Liver (tissue), 8 donors: ENCODE measurements at regions not wholly inside any gene's neighbourhood (a gene's known extent, or its start where the extent isn't known, plus 50 kb on each side); places are given as distances from the start of the nearest gene placed in this dataset.
"Not testable (repeated sequence)": the region's sequence is repeated elsewhere in the genome, so short reads cannot be mapped to it uniquely, and the experiment has no call there.

Experiments used
- DNase-seq: peaks from one replicate; pipeline ENCODE4 v3.0.0-alpha.2; 2017; ENCODE audit warnings: low spot score
- H3K27ac ChIP-seq, 2 donors: one replicate each; pipeline ENCODE4 v1.7.0; 2013; ENCODE audit warnings: inconsistent platforms in 2 of 2, low read length in 2 of 2, control low read depth in 1 of 2, low read depth in 1 of 2, mild to moderate bottlenecking in 1 of 2
- H3K27me3 ChIP-seq, 4 donors: one replicate each; pipeline versions ENCODE4 v1.6.1 to v1.7.0; 2013; ENCODE audit warnings: low read length in 3 of 4, inconsistent platforms in 1 of 4, mild to moderate bottlenecking in 1 of 4, moderate library complexity in 1 of 4; ENCODE audit not compliant: control insufficient read depth in 4 of 4, insufficient read depth in 4 of 4
- H3K36me3 ChIP-seq, 4 donors: one replicate each; pipeline versions ENCODE4 v1.6.1 to v1.7.0; 2013; ENCODE audit warnings: low read length in 3 of 4, mild to moderate bottlenecking in 3 of 4, low read depth in 1 of 4, moderate library complexity in 1 of 4; ENCODE audit not compliant: control insufficient read depth in 4 of 4, insufficient read depth in 3 of 4
- H3K4me1 ChIP-seq, 4 donors: one replicate each; pipeline versions ENCODE4 v1.6.1 to v1.7.0; 2013; ENCODE audit warnings: low read length in 3 of 4, mild to moderate bottlenecking in 3 of 4, moderate library complexity in 1 of 4; ENCODE audit not compliant: control insufficient read depth in 4 of 4, insufficient read depth in 4 of 4
- H3K4me3 ChIP-seq, 3 donors: one replicate each; pipeline versions ENCODE4 v1.6.1 to v1.7.0; 2013; ENCODE audit warnings: low read length in 3 of 3, control low read depth in 1 of 3, low read depth in 1 of 3, mild to moderate bottlenecking in 1 of 3
- H3K9ac ChIP-seq, 2 donors: one replicate each; pipeline ENCODE4 v1.7.0; 2013; ENCODE audit warnings: low read length in 2 of 2, mild to moderate bottlenecking in 2 of 2, moderate library complexity in 2 of 2, control low read depth in 1 of 2, low read depth in 1 of 2
- H3K9me3 ChIP-seq, 4 donors: one replicate each; pipeline versions ENCODE4 v1.6.1 to v1.7.0; 2013; ENCODE audit warnings: low read length in 3 of 4; ENCODE audit not compliant: control insufficient read depth in 4 of 4
- EGR1 ChIP-seq, 2 donors: IDR thresholded peaks; 2 replicates each; pipeline ENCODE4 v1.6.1; 2016 to 2018; ENCODE audit warnings: antibody characterized with exemption in 2 of 2, low read depth in 2 of 2
- FOXA2 ChIP-seq: IDR thresholded peaks from 2 replicates; pipeline ENCODE4 v1.6.1; 2016; ENCODE audit warnings: antibody characterized with exemption
- GABPA ChIP-seq, 2 donors: IDR thresholded peaks in 1 of 2; conservative IDR thresholded peaks in 1 of 2; 2 replicates each; pipeline ENCODE4 v1.6.1; 2016; ENCODE audit warnings: antibody characterized with exemption in 2 of 2, mild to moderate bottlenecking in 1 of 2, moderate library complexity in 1 of 2
- HNF4A ChIP-seq, 2 donors: conservative IDR thresholded peaks; 2 replicates each; pipeline ENCODE4 v1.6.1; 2016; ENCODE audit warnings: antibody characterized with exemption in 2 of 2, mild to moderate bottlenecking in 2 of 2
- JUND ChIP-seq, 2 donors: IDR thresholded peaks; 2 replicates each; pipeline ENCODE4 v1.6.1; 2016; ENCODE audit warnings: antibody characterized with exemption in 2 of 2
- NR2F2 ChIP-seq: IDR thresholded peaks from 2 replicates; pipeline ENCODE4 v1.6.1; 2016; ENCODE audit warnings: antibody characterized with exemption
- RAD21 ChIP-seq, 2 donors: IDR thresholded peaks; 2 replicates each; pipeline ENCODE4 v1.6.1; 2016; ENCODE audit warnings: antibody characterized with exemption in 2 of 2, mild to moderate bottlenecking in 2 of 2
- REST ChIP-seq: IDR thresholded peaks from 2 replicates; pipeline ENCODE4 v1.6.1; 2016; ENCODE audit warnings: antibody characterized with exemption, mild to moderate bottlenecking
- SP1 ChIP-seq: IDR thresholded peaks from 2 replicates; pipeline ENCODE4 v1.6.1; 2018; ENCODE audit warnings: antibody characterized with exemption, mild to moderate bottlenecking
- TAF1 ChIP-seq: conservative IDR thresholded peaks from 2 replicates; pipeline ENCODE4 v1.6.1; 2016; ENCODE audit warnings: antibody characterized with exemption, mild to moderate bottlenecking
- YY1 ChIP-seq: IDR thresholded peaks from 2 replicates; pipeline ENCODE4 v1.6.1; 2016; ENCODE audit warnings: antibody characterized with exemption, mild to moderate bottlenecking
- WGBS: extraction: QIAGEN DNeasy Blood & Tissue Kit; methylation state at CpG from one replicate; pipeline ENCODE4 v1.1.7; 2013; 5-methylcytosine and 5-hydroxymethylcytosine counted together
- TF ChIP-seq, protein P1 (sequence below): fragments of 150-350 bp; IDR thresholded peaks from 2 replicates; pipeline ENCODE4 v1.5.1; 2017; ENCODE audit warnings: improper control_type of control experiment, low read depth, low read length; ENCODE audit not compliant: missing input control
- TF ChIP-seq, protein P2 (sequence below): IDR thresholded peaks from 2 replicates; pipeline ENCODE4 v1.6.1; 2016; ENCODE audit warnings: antibody characterized with exemption
- donor health status: healthy.
- donor health status: healthy.
- donor health status: healthy.
- donor health status: healthy.
- donor health status: healthy.

DNA sequence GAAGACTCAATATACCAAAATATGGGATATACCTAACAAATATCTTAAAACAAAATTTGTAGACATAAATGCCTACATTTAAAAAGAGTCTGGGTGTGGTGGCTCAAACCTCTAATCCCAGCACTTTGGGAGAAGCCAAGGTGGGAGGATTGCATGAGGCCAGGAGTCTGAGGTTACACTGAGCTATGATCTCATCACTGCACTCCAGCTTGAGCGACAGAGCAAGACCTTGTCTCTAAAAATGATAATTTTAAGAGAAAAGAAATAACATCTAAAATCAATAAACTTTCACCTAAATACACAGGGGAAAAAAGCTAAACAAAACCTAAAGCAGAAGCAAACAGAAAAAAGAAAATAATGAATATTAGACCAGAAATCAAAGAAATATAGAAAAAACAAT lies 102.7 kb upstream of the PBX1 start:
- Histone ChIP-seq H3K4me3 (no peak overlapping the region), H3K9ac (no peak overlapping the region), H3K27ac (no peak overlapping the region), H3K27me3 (peaks cover 0 to 2% (median 0%) of the 10 kb centered on the region in 4 donors), H3K9me3 (peaks cover 0 to 3% (median 0%) of the 10 kb centered on the region in 4 donors), H3K4me1 (no peaks in the 10 kb centered on the region), H3K36me3 (no peaks in the 10 kb centered on the region)
- no peak for DNase-seq
- 92% methylated on average over 1 of the region's 1 CpG for WGBS
- TF ChIP-seq JUND (IDR thresholded peaks at IDR 0.05), result no peak

DNA sequence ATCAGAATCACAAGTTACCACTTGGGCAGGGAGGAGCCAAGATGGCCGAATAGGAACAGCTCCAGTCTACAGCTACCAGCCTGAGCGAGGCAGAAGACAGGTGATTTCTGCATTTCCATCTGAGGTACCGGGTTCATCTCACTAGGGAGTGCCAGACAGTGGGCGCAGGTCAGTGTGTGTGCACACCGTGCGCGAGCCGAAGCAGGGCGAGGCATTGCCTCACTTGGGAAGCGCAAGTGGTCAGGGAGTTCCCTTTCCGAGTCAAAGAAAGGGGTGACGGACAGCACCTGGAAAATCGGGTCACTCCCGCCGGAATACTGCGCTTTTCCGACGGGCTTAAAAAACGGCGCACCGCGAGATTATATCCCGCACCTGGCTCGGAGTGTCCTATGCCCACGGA lies 99.8 kb upstream of the PBX1 start:
- not testable (repeated sequence) for H3K9ac ChIP-seq, H3K9me3 ChIP-seq

DNA sequence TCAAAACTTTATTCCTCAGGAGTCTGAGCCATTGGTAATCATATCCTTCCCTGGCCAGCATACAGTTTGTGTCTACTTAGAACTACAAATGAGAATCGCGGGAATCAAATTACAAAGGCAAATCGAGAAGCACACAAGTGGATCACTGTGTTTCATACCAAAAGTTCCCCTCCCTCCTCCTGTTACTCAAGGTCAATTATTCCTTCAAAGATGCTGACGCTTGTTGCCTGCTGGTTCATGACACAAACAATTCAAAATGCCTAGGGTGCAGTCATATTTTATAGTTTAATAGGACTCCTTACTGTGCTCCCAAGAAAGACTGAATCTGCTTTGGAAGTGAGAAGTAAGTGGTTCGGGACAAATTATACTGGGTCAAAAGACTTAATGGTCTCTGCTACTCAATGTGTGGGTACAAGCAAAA lies 93.0 kb upstream of the PBX1 start:
- no peak for TF ChIP-seq YY1
- TF ChIP-seq GABPA (IDR thresholded peaks at IDR 0.05 in 1 of 2, conservative IDR thresholded peaks at IDR 0.05 in 1 of 2), result no peak
- no peak for TF ChIP-seq RAD21 (IDR thresholded peaks at IDR 0.05)
- no peak for TF ChIP-seq HNF4A (conservative IDR thresholded peaks at IDR 0.05)
- TF ChIP-seq EGR1 (IDR thresholded peaks at IDR 0.05; ENCODE audit: low read depth in 2 of 2), result no peak
- TF ChIP-seq, protein P1, sequence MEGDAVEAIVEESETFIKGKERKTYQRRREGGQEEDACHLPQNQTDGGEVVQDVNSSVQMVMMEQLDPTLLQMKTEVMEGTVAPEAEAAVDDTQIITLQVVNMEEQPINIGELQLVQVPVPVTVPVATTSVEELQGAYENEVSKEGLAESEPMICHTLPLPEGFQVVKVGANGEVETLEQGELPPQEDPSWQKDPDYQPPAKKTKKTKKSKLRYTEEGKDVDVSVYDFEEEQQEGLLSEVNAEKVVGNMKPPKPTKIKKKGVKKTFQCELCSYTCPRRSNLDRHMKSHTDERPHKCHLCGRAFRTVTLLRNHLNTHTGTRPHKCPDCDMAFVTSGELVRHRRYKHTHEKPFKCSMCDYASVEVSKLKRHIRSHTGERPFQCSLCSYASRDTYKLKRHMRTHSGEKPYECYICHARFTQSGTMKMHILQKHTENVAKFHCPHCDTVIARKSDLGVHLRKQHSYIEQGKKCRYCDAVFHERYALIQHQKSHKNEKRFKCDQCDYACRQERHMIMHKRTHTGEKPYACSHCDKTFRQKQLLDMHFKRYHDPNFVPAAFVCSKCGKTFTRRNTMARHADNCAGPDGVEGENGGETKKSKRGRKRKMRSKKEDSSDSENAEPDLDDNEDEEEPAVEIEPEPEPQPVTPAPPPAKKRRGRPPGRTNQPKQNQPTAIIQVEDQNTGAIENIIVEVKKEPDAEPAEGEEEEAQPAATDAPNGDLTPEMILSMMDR, result no peak
- TF ChIP-seq FOXA2, result no peak
- no peak overlapping the region for H3K4me3 ChIP-seq
- no peak overlapping the region for H3K27ac ChIP-seq
- H3K9me3 ChIP-seq, result no peaks in the 10 kb centered on the region
- H3K36me3 ChIP-seq, result no peaks in the 10 kb centered on the region
- DNase-seq, result no peak
- H3K9ac ChIP-seq, result no peak overlapping the region
- no peaks in the 10 kb centered on the region for H3K4me1 ChIP-seq
- WGBS, result 92% methylated on average over 5 of the region's 5 CpGs
- H3K27me3 ChIP-seq, result no peaks in the 10 kb centered on the region

More for the DNA sequence above, 99.8 kb upstream of the PBX1 start:
- not testable (repeated sequence) for H3K4me3 ChIP-seq, H3K27ac ChIP-seq, DNase-seq, H3K36me3 ChIP-seq, H3K4me1 ChIP-seq, H3K27me3 ChIP-seq
- 94% methylated on average over 25 of the region's 25 CpGs for WGBS

DNA sequence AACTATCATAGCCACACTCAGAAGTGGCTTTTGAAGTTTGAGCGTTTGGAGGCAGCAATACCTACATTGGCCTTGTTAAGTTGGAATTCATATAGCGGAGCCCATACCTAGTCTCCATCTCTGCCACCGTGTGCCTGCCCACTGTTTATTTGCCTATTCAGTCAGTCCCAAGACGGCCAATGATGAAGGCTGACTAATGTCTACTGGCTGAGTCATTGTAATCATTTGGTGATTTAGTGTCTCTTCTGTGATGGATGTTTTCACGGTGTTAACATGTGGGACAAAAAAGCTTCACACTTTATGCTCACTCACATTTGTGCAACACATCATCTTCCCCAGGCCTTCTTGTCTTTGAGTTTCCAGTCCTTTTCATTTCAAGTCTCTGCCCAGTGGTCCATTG lies 92.6 kb upstream of the PBX1 start:
- Histone ChIP-seq H3K9ac (no peak overlapping the region), H3K36me3 (no peaks in the 10 kb centered on the region), H3K27me3 (no peaks in the 10 kb centered on the region), H3K9me3 (no peaks in the 10 kb centered on the region), H3K4me1 (no peaks in the 10 kb centered on the region), H3K4me3 (no peak overlapping the region), H3K27ac (no peak overlapping the region)
- TF ChIP-seq, protein P2, sequence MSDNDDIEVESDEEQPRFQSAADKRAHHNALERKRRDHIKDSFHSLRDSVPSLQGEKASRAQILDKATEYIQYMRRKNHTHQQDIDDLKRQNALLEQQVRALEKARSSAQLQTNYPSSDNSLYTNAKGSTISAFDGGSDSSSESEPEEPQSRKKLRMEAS, result no peak
- no peak for TF ChIP-seq NR2F2
- TF ChIP-seq RAD21 (IDR thresholded peaks at IDR 0.05), result no peak
- TF ChIP-seq GABPA (IDR thresholded peaks at IDR 0.05 in 1 of 2, conservative IDR thresholded peaks at IDR 0.05 in 1 of 2), result no peak
- TF ChIP-seq TAF1, result no peak
- TF ChIP-seq, protein P1, result no peak
- TF ChIP-seq REST, result no peak
- TF ChIP-seq YY1, result no peak
- TF ChIP-seq JUND (IDR thresholded peaks at IDR 0.05), result no peak
- no peak for TF ChIP-seq FOXA2
- TF ChIP-seq SP1, result no peak
- WGBS, result 89% methylated on average over 5 of the region's 5 CpGs
- no peak for DNase-seq
